ENCODE measurements at regions not wholly inside any gene's neighbourhood (a gene's known extent, or its start where the extent isn't known, plus 50 kb on each side); places are given as distances from the start of the nearest gene placed in this dataset.

- no peak for DNase-seq (ENCODE audit: low read depth in 2 of 2)
These were observed 1064.6 kb upstream of the LRRTM3 start for GRCh38 chr10:65861249-65861648.
